ENCODE measurements at regions not wholly inside any gene's neighbourhood (a gene's known extent, or its start where the extent isn't known, plus 50 kb on each side); places are given as distances from the start of the nearest gene placed in this dataset.

DNA sequence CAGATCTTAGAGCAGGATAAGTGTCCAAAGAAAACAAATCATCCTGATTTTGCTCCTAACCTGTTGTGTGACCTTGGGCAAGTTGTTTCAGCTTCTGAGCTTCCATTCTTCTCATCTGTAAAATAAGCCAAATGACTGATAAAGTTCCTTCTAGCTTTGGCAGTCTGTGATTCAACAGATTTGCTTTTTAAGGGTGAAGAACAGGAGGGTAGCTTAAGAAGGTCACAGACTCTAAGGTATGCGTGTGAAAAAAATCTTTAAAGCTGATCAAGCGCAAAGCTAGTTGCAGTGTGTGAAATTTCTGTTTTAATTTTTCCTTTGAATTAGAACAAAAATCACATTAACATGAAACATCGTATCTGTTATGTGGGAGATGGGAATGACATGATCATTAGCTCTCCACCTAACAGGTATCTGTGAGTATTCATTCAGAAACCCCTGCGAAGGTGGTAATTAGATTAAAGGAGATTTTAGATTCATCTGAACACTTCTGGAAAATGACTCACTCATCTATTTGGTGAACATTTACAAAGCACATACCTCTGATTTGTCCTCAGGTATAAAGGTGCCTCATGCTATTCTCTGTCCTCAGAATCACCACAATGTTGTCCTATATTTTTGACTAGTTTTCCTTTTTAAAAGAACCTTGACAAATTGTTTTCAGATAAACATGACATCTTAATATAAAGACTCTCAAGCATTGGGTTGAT, 131.9 kb upstream of the CPM start:
- Histone ChIP-seq H3K4me3 (replicated peaks; ENCODE audit: low read depth, low read length) (no peak overlapping the region), H3K36me3 (ENCODE audit: control insufficient read depth, insufficient read depth, low read length) (no peaks in the 10 kb centered on the region), H3K27me3 (replicated peaks; ENCODE audit: control insufficient read depth, insufficient read depth, low read length) (no peaks in the 10 kb centered on the region)
- TF ChIP-seq, protein P1, sequence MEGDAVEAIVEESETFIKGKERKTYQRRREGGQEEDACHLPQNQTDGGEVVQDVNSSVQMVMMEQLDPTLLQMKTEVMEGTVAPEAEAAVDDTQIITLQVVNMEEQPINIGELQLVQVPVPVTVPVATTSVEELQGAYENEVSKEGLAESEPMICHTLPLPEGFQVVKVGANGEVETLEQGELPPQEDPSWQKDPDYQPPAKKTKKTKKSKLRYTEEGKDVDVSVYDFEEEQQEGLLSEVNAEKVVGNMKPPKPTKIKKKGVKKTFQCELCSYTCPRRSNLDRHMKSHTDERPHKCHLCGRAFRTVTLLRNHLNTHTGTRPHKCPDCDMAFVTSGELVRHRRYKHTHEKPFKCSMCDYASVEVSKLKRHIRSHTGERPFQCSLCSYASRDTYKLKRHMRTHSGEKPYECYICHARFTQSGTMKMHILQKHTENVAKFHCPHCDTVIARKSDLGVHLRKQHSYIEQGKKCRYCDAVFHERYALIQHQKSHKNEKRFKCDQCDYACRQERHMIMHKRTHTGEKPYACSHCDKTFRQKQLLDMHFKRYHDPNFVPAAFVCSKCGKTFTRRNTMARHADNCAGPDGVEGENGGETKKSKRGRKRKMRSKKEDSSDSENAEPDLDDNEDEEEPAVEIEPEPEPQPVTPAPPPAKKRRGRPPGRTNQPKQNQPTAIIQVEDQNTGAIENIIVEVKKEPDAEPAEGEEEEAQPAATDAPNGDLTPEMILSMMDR (IDR thresholded peaks at IDR 0.05; ENCODE audit: insufficient read depth, low read length, poor library complexity, severe bottlenecking), result no peak
- no peak for DNase-seq (ENCODE audit: extremely low read depth, insufficient read length)

GRCh38 chr12:69065775-69066174, 132.8 kb upstream of the CPM start:
- no peak overlapping the region for H3K4me3 ChIP-seq (replicated peaks; ENCODE audit: low read depth, low read length)
- no peak for DNase-seq (ENCODE audit: extremely low read depth, insufficient read length)
- H3K36me3 ChIP-seq (ENCODE audit: control insufficient read depth, insufficient read depth, low read length), result no peaks in the 10 kb centered on the region
- TF ChIP-seq, protein P1 (IDR thresholded peaks at IDR 0.05; ENCODE audit: insufficient read depth, low read length, poor library complexity, severe bottlenecking), result no peak
- H3K27me3 ChIP-seq (replicated peaks; ENCODE audit: control insufficient read depth, insufficient read depth, low read length), result no peaks in the 10 kb centered on the region

- DNase-seq (ENCODE audit: extremely low read depth, insufficient read length), result no peak
- no peaks in the 10 kb centered on the region for H3K36me3 ChIP-seq (ENCODE audit: control insufficient read depth, insufficient read depth, low read length)
- TF ChIP-seq, protein P1 (IDR thresholded peaks at IDR 0.05; ENCODE audit: insufficient read depth, low read length, poor library complexity, severe bottlenecking), result no peak
- H3K4me3 ChIP-seq (replicated peaks; ENCODE audit: low read depth, low read length), result no peak overlapping the region
- no peaks in the 10 kb centered on the region for H3K27me3 ChIP-seq (replicated peaks; ENCODE audit: control insufficient read depth, insufficient read depth, low read length)
These were observed 133.8 kb upstream of the CPM start for GRCh38 chr12:69066492-69067373.

- no peak for DNase-seq (ENCODE audit: extremely low read depth, insufficient read length)
- TF ChIP-seq, protein P1 (IDR thresholded peaks at IDR 0.05; ENCODE audit: insufficient read depth, low read length, poor library complexity, severe bottlenecking), result no peak
- no peaks in the 10 kb centered on the region for H3K36me3 ChIP-seq (ENCODE audit: control insufficient read depth, insufficient read depth, low read length)
- no peaks in the 10 kb centered on the region for H3K27me3 ChIP-seq (replicated peaks; ENCODE audit: control insufficient read depth, insufficient read depth, low read length)
- no peak overlapping the region for H3K4me3 ChIP-seq (replicated peaks; ENCODE audit: low read depth, low read length)
These were observed 134.7 kb upstream of the CPM start for GRCh38 chr12:69067713-69068112.

DNA sequence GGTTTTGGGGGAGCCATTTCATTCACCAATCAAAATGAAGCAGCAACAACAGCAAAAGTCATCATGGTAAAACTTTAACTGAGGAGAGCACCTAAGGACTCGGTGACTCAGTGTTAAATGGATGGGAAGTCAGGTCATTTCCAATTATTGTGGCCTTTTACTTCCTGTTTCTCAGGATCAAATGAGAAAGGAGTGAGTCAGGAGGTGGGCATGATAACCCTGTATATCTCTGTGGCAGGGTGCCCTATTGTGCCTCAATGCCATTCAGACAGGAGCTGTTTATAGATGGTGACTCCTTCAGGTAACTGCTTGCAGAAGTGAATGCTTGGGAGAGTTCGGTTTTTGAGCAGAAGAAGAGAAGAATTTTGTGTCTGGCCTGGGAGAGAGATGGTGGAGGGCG, 135.5 kb upstream of the CPM start:
- Histone ChIP-seq H3K27me3 (replicated peaks; ENCODE audit: control insufficient read depth, insufficient read depth, low read length) (no peaks in the 10 kb centered on the region), H3K36me3 (ENCODE audit: control insufficient read depth, insufficient read depth, low read length) (no peaks in the 10 kb centered on the region), H3K4me3 (replicated peaks; ENCODE audit: low read depth, low read length) (no peak overlapping the region)
- DNase-seq (ENCODE audit: extremely low read depth, insufficient read length), result no peak
- TF ChIP-seq, protein P1 (IDR thresholded peaks at IDR 0.05; ENCODE audit: insufficient read depth, low read length, poor library complexity, severe bottlenecking), result no peak
